Naive thymus-derived CD8-positive, alpha-beta T cell (primary cell): ENCODE measurements at regions not wholly inside any gene's neighbourhood (a gene's known extent, or its start where the extent isn't known, plus 50 kb on each side); places are given as distances from the start of the nearest gene placed in this dataset.

Experiments used
- ATAC-seq, 2 donors: fragments of 150-1000 bp; cut with Tn5 transposase in 1 of 2; sonication (Bioruptor Pico), chemical (Tn5 transposase) in 1 of 2; 1 replicate in 1 of 2; 2 replicates in 1 of 2; pipeline ENCODE4 v1.10.0; 2021; ENCODE audit warnings: mild to moderate bottlenecking in 2 of 2, moderate library complexity in 2 of 2
- POLR2A ChIA-PET: fragments of 350-600 bp; sonication (Branson Sonifier 250); formaldehyde crosslinking; loops from one replicate; lab custom pipeline; 2021; ENCODE audit warnings: antibody characterized with exemption; lab: Charles Lee
- DNase-seq, 10 donors: peaks; one replicate each; pipeline versions ENCODE4 v3.0.0 to v3.0.0-alpha.2; 2020 to 2022
- H3K27ac Mint-ChIP-seq, 10 donors: one replicate each; pipeline ENCODE4 v1.8.0; 2020 to 2022; ENCODE audit warnings: mild to moderate bottlenecking in 10 of 10, mixed read lengths in 10 of 10, moderate library complexity in 4 of 10, inconsistent platforms in 1 of 10
- H3K27me3 Mint-ChIP-seq, 5 donors: one replicate each; pipeline ENCODE4 v1.8.0; 2021 to 2022; ENCODE audit warnings: mixed read lengths in 5 of 5
- H3K36me3 Mint-ChIP-seq, 3 donors: one replicate each; pipeline ENCODE4 v1.8.0; 2020 to 2022; ENCODE audit warnings: mixed read lengths in 3 of 3, mild to moderate bottlenecking in 2 of 3, inconsistent platforms in 1 of 3
- H3K4me1 Mint-ChIP-seq, 4 donors: one replicate each; pipeline ENCODE4 v1.8.0; 2021 to 2022; ENCODE audit warnings: mixed read lengths in 4 of 4
- H3K4me3 Mint-ChIP-seq, 10 donors: one replicate each; pipeline ENCODE4 v1.8.0; 2020 to 2022; ENCODE audit warnings: mild to moderate bottlenecking in 10 of 10, mixed read lengths in 10 of 10, moderate library complexity in 6 of 10, inconsistent platforms in 1 of 10
- H3K9me3 Mint-ChIP-seq, 9 donors: one replicate each; pipeline ENCODE4 v1.8.0; 2020 to 2022; ENCODE audit warnings: mixed read lengths in 9 of 9, mild to moderate bottlenecking in 3 of 9, inconsistent platforms in 1 of 9, moderate library complexity in 1 of 9

GRCh38 chr12:114241973-114242434 is 163.9 kb downstream of the TBX5 start:
- Mint-ChIP-seq H3K4me3 (no peak overlapping the region), H3K9me3 (peaks cover 0 to 28% (median 5%) of the 10 kb centered on the region in 9 donors), H3K4me1 (no peaks in the 10 kb centered on the region), H3K27ac (peak overlapping the region in 1 of 10 donors; percentile 20), H3K36me3 (no peaks in the 10 kb centered on the region), H3K27me3 (peaks cover 5 to 41% (median 14%) of the 10 kb centered on the region in 5 donors)
- ATAC-seq: no peak
- DNase-seq: no peak
- POLR2A ChIA-PET: no interaction called here

GRCh38 chr12:114240288-114240687 is 165.7 kb downstream of the TBX5 start:
- Mint-ChIP-seq H3K36me3 (no peaks in the 10 kb centered on the region), H3K27ac (no peak overlapping the region), H3K9me3 (peaks cover 0 to 22% (median 5%) of the 10 kb centered on the region in 9 donors), H3K4me1 (no peaks in the 10 kb centered on the region), H3K27me3 (peaks cover 3 to 33% (median 11%) of the 10 kb centered on the region in 5 donors), H3K4me3 (no peak overlapping the region)
- DNase-seq (no peak), ATAC-seq (no peak)
- POLR2A ChIA-PET: no interaction called here

- Mint-ChIP-seq H3K27ac (no peak overlapping the region), H3K4me1 (no peaks in the 10 kb centered on the region), H3K27me3 (peaks cover 1 to 24% (median 5%) of the 10 kb centered on the region in 5 donors), H3K36me3 (no peaks in the 10 kb centered on the region), H3K4me3 (no peak overlapping the region), H3K9me3 (peaks cover 0 to 15% (median 5%) of the 10 kb centered on the region in 9 donors)
- POLR2A ChIA-PET: no interaction called here
- DNase-seq (no peak), ATAC-seq (no peak)
Observed at GRCh38 chr12:114238808-114239207, 167.1 kb downstream of the TBX5 start.

GRCh38 chr12:114237230-114237629 is 168.7 kb downstream of the TBX5 start:
- no peak for ATAC-seq
- POLR2A ChIA-PET: no interaction called here
- DNase-seq: no peak
- Mint-ChIP-seq H3K27ac (no peak overlapping the region), H3K27me3 (peaks cover 1 to 24% (median 4%) of the 10 kb centered on the region in 5 donors), H3K4me1 (no peaks in the 10 kb centered on the region), H3K9me3 (peaks cover 0 to 15% (median 3%) of the 10 kb centered on the region in 9 donors), H3K36me3 (no peaks in the 10 kb centered on the region), H3K4me3 (no peak overlapping the region)

- no peak for ATAC-seq
- Mint-ChIP-seq H3K36me3 (no peaks in the 10 kb centered on the region), H3K27ac (no peak overlapping the region), H3K4me1 (no peaks in the 10 kb centered on the region), H3K4me3 (no peak overlapping the region), H3K9me3 (peaks cover 0 to 6% (median 2%) of the 10 kb centered on the region in 9 donors), H3K27me3 (peaks cover 0 to 5% (median 3%) of the 10 kb centered on the region in 5 donors)
- no peak for DNase-seq
- POLR2A ChIA-PET: no interaction called here
Observed at GRCh38 chr12:114232187-114232586, 173.8 kb downstream of the TBX5 start.

- POLR2A ChIA-PET: no interaction called here
- DNase-seq (no peak), ATAC-seq (no peak)
- no peak overlapping the region for H3K27ac Mint-ChIP-seq
- peaks cover 0 to 9% (median 2%) of the 10 kb centered on the region in 9 donors for H3K9me3 Mint-ChIP-seq
- H3K4me1 Mint-ChIP-seq: no peaks in the 10 kb centered on the region
- H3K36me3 Mint-ChIP-seq: no peaks in the 10 kb centered on the region
- H3K4me3 Mint-ChIP-seq: no peak overlapping the region
- H3K27me3 Mint-ChIP-seq: peaks cover 2 to 20% (median 11%) of the 10 kb centered on the region in 5 donors
Observed at GRCh38 chr12:114229150-114229549, 176.8 kb downstream of the TBX5 start.

GRCh38 chr12:114226241-114226928 is 179.6 kb downstream of the TBX5 start:
- Mint-ChIP-seq H3K27me3 (peaks cover 6 to 34% (median 26%) of the 10 kb centered on the region in 5 donors), H3K4me1 (no peaks in the 10 kb centered on the region), H3K9me3 (peaks cover 0 to 11% (median 2%) of the 10 kb centered on the region in 9 donors), H3K27ac (no peak overlapping the region), H3K4me3 (no peak overlapping the region), H3K36me3 (peaks cover 0 to 5% (median 0%) of the 10 kb centered on the region in 3 donors)
- DNase-seq (no peak), ATAC-seq (no peak)
- POLR2A ChIA-PET: no interaction called here

- H3K36me3 Mint-ChIP-seq: peaks cover 0 to 5% (median 0%) of the 10 kb centered on the region in 3 donors
- no peak overlapping the region for H3K27ac Mint-ChIP-seq
- POLR2A ChIA-PET: no interaction called here
- no peak overlapping the region for H3K4me3 Mint-ChIP-seq
- H3K27me3 Mint-ChIP-seq: peaks cover 10 to 55% (median 34%) of the 10 kb centered on the region in 5 donors
- ATAC-seq (no peak), DNase-seq (no peak)
- peaks cover 0 to 12% (median 2%) of the 10 kb centered on the region in 9 donors for H3K9me3 Mint-ChIP-seq
- no peaks in the 10 kb centered on the region for H3K4me1 Mint-ChIP-seq
Observed at GRCh38 chr12:114221957-114222630, 183.8 kb downstream of the TBX5 start.

GRCh38 chr12:114221136-114221833 is 184.7 kb downstream of the TBX5 start:
- ATAC-seq: no peak
- POLR2A ChIA-PET: no interaction called here
- Mint-ChIP-seq H3K36me3 (peaks cover 0 to 5% (median 0%) of the 10 kb centered on the region in 3 donors), H3K27me3 (peaks cover 10 to 63% (median 34%) of the 10 kb centered on the region in 5 donors), H3K4me3 (no peak overlapping the region), H3K9me3 (peaks cover 0 to 20% (median 2%) of the 10 kb centered on the region in 9 donors), H3K27ac (no peak overlapping the region), H3K4me1 (no peaks in the 10 kb centered on the region)
- DNase-seq: no peak

- no peak overlapping the region for H3K27ac Mint-ChIP-seq
- peaks cover 10 to 65% (median 30%) of the 10 kb centered on the region in 5 donors for H3K27me3 Mint-ChIP-seq
- POLR2A ChIA-PET: no interaction called here
Observed at GRCh38 chr12:114220311-114220710, 185.6 kb downstream of the TBX5 start.

GRCh38 chr12:114218136-114218535 is 187.8 kb downstream of the TBX5 start:
- no peaks in the 10 kb centered on the region for H3K4me1 Mint-ChIP-seq
- H3K27me3 Mint-ChIP-seq: peaks cover 8 to 44% (median 21%) of the 10 kb centered on the region in 5 donors
- DNase-seq (no peak), ATAC-seq (no peak)
- peaks cover 0 to 20% (median 2%) of the 10 kb centered on the region in 9 donors for H3K9me3 Mint-ChIP-seq
- H3K27ac Mint-ChIP-seq: no peak overlapping the region
- no peak overlapping the region for H3K4me3 Mint-ChIP-seq
- peaks cover 0 to 2% (median 0%) of the 10 kb centered on the region in 3 donors for H3K36me3 Mint-ChIP-seq
- POLR2A ChIA-PET: no interaction called here

More at GRCh38 chr12:114220311-114220710, 185.6 kb downstream of the TBX5 start:
- no peaks in the 10 kb centered on the region for H3K4me1 Mint-ChIP-seq
- DNase-seq (no peak), ATAC-seq (no peak)
- H3K4me3 Mint-ChIP-seq: no peak overlapping the region
- peaks cover 0 to 20% (median 2%) of the 10 kb centered on the region in 9 donors for H3K9me3 Mint-ChIP-seq
- H3K36me3 Mint-ChIP-seq: peaks cover 0 to 5% (median 0%) of the 10 kb centered on the region in 3 donors

- ATAC-seq (no peak), DNase-seq (no peak)
- H3K4me1 Mint-ChIP-seq: no peaks in the 10 kb centered on the region
- peaks cover 8 to 41% (median 17%) of the 10 kb centered on the region in 5 donors for H3K27me3 Mint-ChIP-seq
- no peak overlapping the region for H3K4me3 Mint-ChIP-seq
- H3K27ac Mint-ChIP-seq: no peak overlapping the region
- POLR2A ChIA-PET: no interaction called here
- H3K36me3 Mint-ChIP-seq: no peaks in the 10 kb centered on the region
- H3K9me3 Mint-ChIP-seq: peaks cover 0 to 20% (median 3%) of the 10 kb centered on the region in 9 donors
Observed at GRCh38 chr12:114215746-114216145, 190.2 kb downstream of the TBX5 start.
